Heart right ventricle (tissue), 16 donors: ENCODE measurements at regions not wholly inside any gene's neighbourhood (a gene's known extent, or its start where the extent isn't known, plus 50 kb on each side); places are given as distances from the start of the nearest gene placed in this dataset.
"Not testable (repeated sequence)": the region's sequence is repeated elsewhere in the genome, so short reads cannot be mapped to it uniquely, and the experiment has no call there.

ENCODE experiments used
- ATAC-seq, 8 donors: fragments of 200-7000 bp; cut with Tn5 transposase; one replicate each; pipeline ENCODE4 v1.9.1; 2020; ENCODE audit warnings: mild to moderate bottlenecking in 8 of 8, moderate library complexity in 8 of 8, moderate number of reproducible peaks in 1 of 8
- DNase-seq, 2 donors: peaks; one replicate each; pipeline ENCODE4 v3.0.0-alpha.2; 2020
- H3K27ac ChIP-seq, 10 donors: fragments of 200-600 bp; sonication (generic) in 2 of 10; one replicate each; pipeline versions ENCODE4 v1.5.0 to v1.8.0; 2020 to 2022; ENCODE audit warnings: mild to moderate bottlenecking in 3 of 10
- H3K27me3 ChIP-seq, 7 donors: fragments of 200-600 bp; one replicate each; pipeline ENCODE4 v1.8.0; 2021 to 2022; ENCODE audit warnings: mild to moderate bottlenecking in 2 of 7
- H3K36me3 ChIP-seq, 9 donors: fragments of 200-600 bp; sonication (generic) in 1 of 9; one replicate each; pipeline versions ENCODE4 v1.5.0 to v1.8.0; 2020 to 2022; ENCODE audit warnings: mild to moderate bottlenecking in 2 of 9
- H3K4me1 ChIP-seq, 9 donors: fragments of 200-600 bp; sonication (generic) in 1 of 9; one replicate each; pipeline versions ENCODE4 v1.5.0 to v1.8.0; 2020 to 2022; ENCODE audit warnings: mild to moderate bottlenecking in 4 of 9
- H3K4me3 ChIP-seq, 10 donors: fragments of 200-600 bp; sonication (generic) in 2 of 10; one replicate each; pipeline versions ENCODE4 v1.5.0 to v1.8.0; 2020 to 2022; ENCODE audit warnings: mild to moderate bottlenecking in 7 of 10, moderate library complexity in 2 of 10
- H3K9me3 ChIP-seq, 11 donors: fragments of 200-600 bp in 10 of 11; sonication (generic) in 2 of 11; one replicate each; pipeline versions ENCODE4 v1.5.0 to v1.8.0; 2013 to 2022; ENCODE audit warnings: mild to moderate bottlenecking in 2 of 11, control low read depth in 1 of 11, moderate library complexity in 1 of 11
- CTCF ChIP-seq, 9 donors: fragments of 200-600 bp; sonication (generic) in 2 of 9; IDR thresholded peaks; one replicate each; pipeline versions ENCODE4 v1.5.0 to v1.8.0; 2021 to 2022; ENCODE audit warnings: antibody characterized with exemption in 9 of 9, mild to moderate bottlenecking in 5 of 9, moderate library complexity in 1 of 9
- WGBS, 2 donors: extraction: QIAGEN DNeasy Blood & Tissue Kit; methylation state at CpG; one replicate each; pipeline ENCODE4 v1.1.7; 2013; ENCODE audit warnings: inconsistent platforms in 1 of 2; 5-methylcytosine and 5-hydroxymethylcytosine counted together
- intact Hi-C, 10 donors: fragments of 100-400 bp; cut with DNase I; formaldehyde crosslinking; loops; one replicate each; pipeline versions ENCODE4 v1.11.1 to v1.14.2; 2022
- donor health status: Arrhythmogenic right ventricular cardiomyopathy.
- donor health status: ischemic (EF 13 %, LVEDD 7.1; RV severe dilation, severe dysfunction).
- donor health status: healthy with polysubstance abuse.
- donor health status: DM: no; HTN: yes; CAD: no.
- donor health status: DM: no; HTN: no; CAD: no.
- donor health status: ischemic (EF 25% LVEDD 6.9; RV normal size, moderate dysfunction).
- donor health status: ischemic (EF 25% LVEDD 5.7; RV mildly dilated, moderate dysfunction).
- donor health status: healthy.
- donor health status: DM: yes; HTN: yes; CAD: no.
- donor health status: Ischemic cardiomyopathy.
- donor health status: ischemic (EF 35%, LVEDD 5.7; RV mildly dilated, moderate dysfunction).
- donor health status: nonischemic (EF 11% LVEDD 7.7; RV severe dilation, severe dysfunction).
- donor health status: DM: yes; HTN: yes; CAD: no.
- donor health status: PGD.
- donor health status: ischemic (EF 29% LVEDD 5.4; RV normal size, mild dysfunction).
- donor health status: nonischemic (EF 23%, LVEDD 6.1; RV moderate dilation, normal function).

- Histone ChIP-seq H3K4me3 (no peak overlapping the region), H3K36me3 (no peaks in the 10 kb centered on the region), H3K27me3 (no peaks in the 10 kb centered on the region), H3K27ac (peak overlapping the region in 1 of 10 donors; percentile 25), H3K9me3 (no peaks in the 10 kb centered on the region), H3K4me1 (peaks cover 0 to 53% (median 23%) of the 10 kb centered on the region in 9 donors)
- 28 to 51% methylated on average over 3 of the region's 3 CpGs for WGBS, 2 donors
- DNase-seq (no peak), ATAC-seq (peak in 5 of 8 donors; percentile 37 to 84 (median 76))
- peak in 3 of 9 donors; percentile 14 to 22 (median 17) for TF ChIP-seq CTCF (IDR thresholded peaks at IDR 0.05)
- intact Hi-C loops = no loop called here
Measured at GRCh38 chr11:126132319-126132718, 69.7 kb upstream of the CDON start.

GRCh38 chr11:126130781-126131180, 68.1 kb upstream of the CDON start:
- H3K27me3 ChIP-seq, H3K4me3 ChIP-seq, DNase-seq, ATAC-seq, intact Hi-C loops, H3K36me3 ChIP-seq, H3K27ac ChIP-seq, H3K9me3 ChIP-seq: not testable (repeated sequence)
- WGBS, 2 donors = 94 to 96% methylated on average over 11 of the region's 11 CpGs
- peaks cover 0 to 39% (median 16%) of the 10 kb centered on the region in 9 donors for H3K4me1 ChIP-seq

- no peaks in the 10 kb centered on the region for H3K9me3 ChIP-seq
- H3K4me1 ChIP-seq = peaks cover 0 to 38% (median 10%) of the 10 kb centered on the region in 9 donors
- 68 to 77% methylated on average over 13 of the region's 13 CpGs for whole genome bisulfite sequencing, 2 donors
- TF ChIP-seq CTCF (IDR thresholded peaks at IDR 0.05) = no peak
- intact Hi-C loops = no loop called here
- H3K27ac ChIP-seq = no peak overlapping the region
- no peaks in the 10 kb centered on the region for H3K36me3 ChIP-seq
- no peaks in the 10 kb centered on the region for H3K27me3 ChIP-seq
- DNase-seq (no peak), ATAC-seq (peak in 2 of 8 donors; percentile 23 to 26)
- no peak overlapping the region for H3K4me3 ChIP-seq
Measured at GRCh38 chr11:126129727-126130671, 67.3 kb upstream of the CDON start.

GRCh38 chr11:126127898-126128297, 65.2 kb upstream of the CDON start:
- Histone ChIP-seq H3K4me1 (peaks cover 0 to 34% (median 10%) of the 10 kb centered on the region in 9 donors), H3K27me3 (no peaks in the 10 kb centered on the region), H3K4me3 (no peak overlapping the region), H3K36me3 (no peaks in the 10 kb centered on the region), H3K27ac (no peak overlapping the region), H3K9me3 (no peaks in the 10 kb centered on the region)
- no peak for TF ChIP-seq CTCF (IDR thresholded peaks at IDR 0.05)
- 9 to 17% methylated on average over 6 of the region's 6 CpGs for WGBS, 2 donors
- no peak for DNase-seq
- intact Hi-C loops = no loop called here
- ATAC-seq = peak in 7 of 8 donors; percentile 16 to 52 (median 34)
